ENCODE measurements at regions not wholly inside any gene's neighbourhood (a gene's known extent, or its start where the extent isn't known, plus 50 kb on each side); places are given as distances from the start of the nearest gene placed in this dataset.

DNA sequence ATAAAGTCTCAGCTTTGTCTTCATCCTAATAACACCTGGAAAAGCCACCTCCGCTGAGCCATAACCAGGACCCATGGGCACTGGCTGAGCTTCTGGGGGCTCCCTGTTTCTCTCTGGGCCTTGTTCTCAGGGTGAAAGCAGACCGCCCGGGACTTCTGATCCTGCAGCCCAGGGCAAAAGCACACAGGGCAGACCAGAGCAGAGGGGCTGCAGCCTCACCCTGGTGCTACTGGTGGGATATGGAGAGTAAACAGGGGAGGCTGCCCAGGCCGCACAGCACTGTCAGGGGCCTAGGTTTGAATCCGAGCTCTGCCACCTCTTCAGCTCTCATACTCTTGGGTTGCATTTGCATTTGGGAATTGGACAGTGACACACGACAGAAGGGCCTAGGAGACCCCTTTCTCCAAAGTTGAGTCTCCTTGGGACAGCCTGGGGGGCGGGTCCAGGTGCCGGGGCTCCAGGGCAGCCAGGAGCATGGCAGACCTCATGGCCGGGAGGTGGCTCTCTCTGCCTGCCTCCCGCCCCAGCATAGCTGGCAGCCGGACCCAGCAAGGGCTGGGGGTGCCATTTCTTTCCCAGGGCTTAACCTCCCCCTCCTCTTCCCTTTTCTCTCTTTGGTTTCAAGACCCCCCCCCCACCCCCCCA, 164.9 kb downstream of the INHBB start:
- no peak for TF ChIP-seq EZH2 (IDR thresholded peaks at IDR 0.05; ENCODE audit: borderline replicate concordance, low read length)
- TF ChIP-seq, protein P1, sequence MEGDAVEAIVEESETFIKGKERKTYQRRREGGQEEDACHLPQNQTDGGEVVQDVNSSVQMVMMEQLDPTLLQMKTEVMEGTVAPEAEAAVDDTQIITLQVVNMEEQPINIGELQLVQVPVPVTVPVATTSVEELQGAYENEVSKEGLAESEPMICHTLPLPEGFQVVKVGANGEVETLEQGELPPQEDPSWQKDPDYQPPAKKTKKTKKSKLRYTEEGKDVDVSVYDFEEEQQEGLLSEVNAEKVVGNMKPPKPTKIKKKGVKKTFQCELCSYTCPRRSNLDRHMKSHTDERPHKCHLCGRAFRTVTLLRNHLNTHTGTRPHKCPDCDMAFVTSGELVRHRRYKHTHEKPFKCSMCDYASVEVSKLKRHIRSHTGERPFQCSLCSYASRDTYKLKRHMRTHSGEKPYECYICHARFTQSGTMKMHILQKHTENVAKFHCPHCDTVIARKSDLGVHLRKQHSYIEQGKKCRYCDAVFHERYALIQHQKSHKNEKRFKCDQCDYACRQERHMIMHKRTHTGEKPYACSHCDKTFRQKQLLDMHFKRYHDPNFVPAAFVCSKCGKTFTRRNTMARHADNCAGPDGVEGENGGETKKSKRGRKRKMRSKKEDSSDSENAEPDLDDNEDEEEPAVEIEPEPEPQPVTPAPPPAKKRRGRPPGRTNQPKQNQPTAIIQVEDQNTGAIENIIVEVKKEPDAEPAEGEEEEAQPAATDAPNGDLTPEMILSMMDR (conservative IDR thresholded peaks at IDR 0.05 in 1 of 2, IDR thresholded peaks at IDR 0.05 in 1 of 2; ENCODE audit: extremely low read depth in 1 of 2, insufficient read depth in 1 of 2, low read depth in 1 of 2, low read length in 2 of 2): no peak
